ENCODE measurements at regions not wholly inside any gene's neighbourhood (a gene's known extent, or its start where the extent isn't known, plus 50 kb on each side); places are given as distances from the start of the nearest gene placed in this dataset.

- Histone ChIP-seq H3K9me3 (ENCODE audit: control insufficient read depth in 2 of 2, insufficient read depth in 1 of 2, low read length in 1 of 2) (peaks cover 0 to 2% of the 10 kb centered on the region in 2 donors), H3K27me3 (ENCODE audit: control insufficient read depth in 2 of 2, insufficient read depth in 1 of 2, low read length in 1 of 2) (peaks cover 0 to 5% of the 10 kb centered on the region in 2 donors), H3K4me1 (ENCODE audit: control insufficient read depth in 2 of 2, insufficient read depth in 2 of 2, low read length in 2 of 2) (peaks cover 3 to 24% of the 10 kb centered on the region in 2 donors), H3K36me3 (ENCODE audit: control insufficient read depth in 2 of 2, insufficient read depth in 2 of 2, low read length in 1 of 2) (no peaks in the 10 kb centered on the region), H3K4me3 (ENCODE audit: low read length in 2 of 2) (no peak overlapping the region), H3K27ac (ENCODE audit: low read depth in 1 of 2, low read length in 1 of 2) (no peak overlapping the region)
- 96% methylated on average over 4 of the region's 4 CpGs for WGBS
- no peak for DNase-seq (ENCODE audit: low read depth in 6 of 9, low spot score in 9 of 9)
These were observed 76.6 kb downstream of the CPN2 start for GRCh38 chr3:194274424-194275085.

GRCh38 chr3:194275291-194275690 lies 75.8 kb downstream of the CPN2 start:
- no peak overlapping the region for H3K27ac ChIP-seq (ENCODE audit: low read depth in 1 of 2, low read length in 1 of 2)
- 95% methylated on average over 8 of the region's 8 CpGs for WGBS
- H3K27me3 ChIP-seq (ENCODE audit: control insufficient read depth in 2 of 2, insufficient read depth in 1 of 2, low read length in 1 of 2), result no peaks in the 10 kb centered on the region
- peaks cover 3 to 20% of the 10 kb centered on the region in 2 donors for H3K4me1 ChIP-seq (ENCODE audit: control insufficient read depth in 2 of 2, insufficient read depth in 2 of 2, low read length in 2 of 2)
- peaks cover 0 to 2% of the 10 kb centered on the region in 2 donors for H3K9me3 ChIP-seq (ENCODE audit: control insufficient read depth in 2 of 2, insufficient read depth in 1 of 2, low read length in 1 of 2)
- no peaks in the 10 kb centered on the region for H3K36me3 ChIP-seq (ENCODE audit: control insufficient read depth in 2 of 2, insufficient read depth in 2 of 2, low read length in 1 of 2)
- DNase-seq (ENCODE audit: low read depth in 6 of 9, low spot score in 9 of 9), result no peak
- H3K4me3 ChIP-seq (ENCODE audit: low read length in 2 of 2), result no peak overlapping the region

- Histone ChIP-seq H3K36me3 (ENCODE audit: control insufficient read depth in 2 of 2, insufficient read depth in 2 of 2, low read length in 1 of 2) (no peaks in the 10 kb centered on the region), H3K27ac (ENCODE audit: low read depth in 1 of 2, low read length in 1 of 2) (no peak overlapping the region), H3K4me3 (ENCODE audit: low read length in 2 of 2) (no peak overlapping the region), H3K27me3 (ENCODE audit: control insufficient read depth in 2 of 2, insufficient read depth in 1 of 2, low read length in 1 of 2) (no peaks in the 10 kb centered on the region), H3K4me1 (ENCODE audit: control insufficient read depth in 2 of 2, insufficient read depth in 2 of 2, low read length in 2 of 2) (peaks cover 3 to 18% of the 10 kb centered on the region in 2 donors), H3K9me3 (ENCODE audit: control insufficient read depth in 2 of 2, insufficient read depth in 1 of 2, low read length in 1 of 2) (peaks cover 0 to 2% of the 10 kb centered on the region in 2 donors)
- 93% methylated on average over 8 of the region's 8 CpGs for WGBS
- no peak for DNase-seq (ENCODE audit: low read depth in 6 of 9, low spot score in 9 of 9)
These were observed 75.4 kb downstream of the CPN2 start for GRCh38 chr3:194275721-194276120.

- H3K4me3 ChIP-seq (ENCODE audit: low read length in 2 of 2), result no peak overlapping the region
- peaks cover 3 to 14% of the 10 kb centered on the region in 2 donors for H3K4me1 ChIP-seq (ENCODE audit: control insufficient read depth in 2 of 2, insufficient read depth in 2 of 2, low read length in 2 of 2)
- WGBS, result 90% methylated on average over 4 of the region's 4 CpGs
- H3K9me3 ChIP-seq (ENCODE audit: control insufficient read depth in 2 of 2, insufficient read depth in 1 of 2, low read length in 1 of 2), result no peaks in the 10 kb centered on the region
- no peaks in the 10 kb centered on the region for H3K27me3 ChIP-seq (ENCODE audit: control insufficient read depth in 2 of 2, insufficient read depth in 1 of 2, low read length in 1 of 2)
- no peak for DNase-seq (ENCODE audit: low read depth in 6 of 9, low spot score in 9 of 9)
- H3K27ac ChIP-seq (ENCODE audit: low read depth in 1 of 2, low read length in 1 of 2), result no peak overlapping the region
- H3K36me3 ChIP-seq (ENCODE audit: control insufficient read depth in 2 of 2, insufficient read depth in 2 of 2, low read length in 1 of 2), result no peaks in the 10 kb centered on the region
These were observed 74.4 kb downstream of the CPN2 start for GRCh38 chr3:194276768-194277103.

GRCh38 chr3:194277104-194277785 lies 73.9 kb downstream of the CPN2 start:
- Histone ChIP-seq H3K4me3 (ENCODE audit: low read length in 2 of 2) (no peak overlapping the region), H3K27ac (ENCODE audit: low read depth in 1 of 2, low read length in 1 of 2) (peak overlapping the region in 1 of 2 donors; percentile 5), H3K36me3 (ENCODE audit: control insufficient read depth in 2 of 2, insufficient read depth in 2 of 2, low read length in 1 of 2) (no peaks in the 10 kb centered on the region), H3K27me3 (ENCODE audit: control insufficient read depth in 2 of 2, insufficient read depth in 1 of 2, low read length in 1 of 2) (no peaks in the 10 kb centered on the region), H3K9me3 (ENCODE audit: control insufficient read depth in 2 of 2, insufficient read depth in 1 of 2, low read length in 1 of 2) (no peaks in the 10 kb centered on the region), H3K4me1 (ENCODE audit: control insufficient read depth in 2 of 2, insufficient read depth in 2 of 2, low read length in 2 of 2) (peaks cover 3 to 14% of the 10 kb centered on the region in 2 donors)
- peak in 1 of 9 donors; percentile 25 for DNase-seq (ENCODE audit: low read depth in 6 of 9, low spot score in 9 of 9)
- 92% methylated on average over 16 of the region's 16 CpGs for WGBS

DNA sequence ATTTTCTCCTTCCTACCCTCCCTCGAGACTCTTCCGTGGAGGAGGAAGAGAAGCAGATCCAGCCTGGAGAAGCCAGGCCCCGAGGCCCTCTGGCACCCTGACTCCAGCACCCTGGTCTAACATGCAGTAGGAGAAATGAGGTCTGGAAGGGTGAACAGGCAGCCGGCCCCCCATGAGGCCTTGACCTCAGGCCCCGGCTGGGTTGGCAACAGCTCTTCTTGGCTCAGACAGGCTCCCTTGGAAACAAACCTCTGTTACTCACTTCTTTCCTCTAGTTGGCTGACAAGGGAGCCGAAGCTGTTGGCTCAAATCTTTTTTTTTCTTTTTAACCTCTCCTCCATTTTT lies 73.4 kb downstream of the CPN2 start:
- Histone ChIP-seq H3K36me3 (ENCODE audit: control insufficient read depth in 2 of 2, insufficient read depth in 2 of 2, low read length in 1 of 2) (no peaks in the 10 kb centered on the region), H3K9me3 (ENCODE audit: control insufficient read depth in 2 of 2, insufficient read depth in 1 of 2, low read length in 1 of 2) (no peaks in the 10 kb centered on the region), H3K4me1 (ENCODE audit: control insufficient read depth in 2 of 2, insufficient read depth in 2 of 2, low read length in 2 of 2) (peaks cover 3 to 14% of the 10 kb centered on the region in 2 donors), H3K4me3 (ENCODE audit: low read length in 2 of 2) (no peak overlapping the region), H3K27me3 (ENCODE audit: control insufficient read depth in 2 of 2, insufficient read depth in 1 of 2, low read length in 1 of 2) (no peaks in the 10 kb centered on the region), H3K27ac (ENCODE audit: low read depth in 1 of 2, low read length in 1 of 2) (peak overlapping the region in 1 of 2 donors; percentile 5)
- 91% methylated on average over 6 of the region's 6 CpGs for WGBS
- DNase-seq (ENCODE audit: low read depth in 6 of 9, low spot score in 9 of 9), result no peak

DNA sequence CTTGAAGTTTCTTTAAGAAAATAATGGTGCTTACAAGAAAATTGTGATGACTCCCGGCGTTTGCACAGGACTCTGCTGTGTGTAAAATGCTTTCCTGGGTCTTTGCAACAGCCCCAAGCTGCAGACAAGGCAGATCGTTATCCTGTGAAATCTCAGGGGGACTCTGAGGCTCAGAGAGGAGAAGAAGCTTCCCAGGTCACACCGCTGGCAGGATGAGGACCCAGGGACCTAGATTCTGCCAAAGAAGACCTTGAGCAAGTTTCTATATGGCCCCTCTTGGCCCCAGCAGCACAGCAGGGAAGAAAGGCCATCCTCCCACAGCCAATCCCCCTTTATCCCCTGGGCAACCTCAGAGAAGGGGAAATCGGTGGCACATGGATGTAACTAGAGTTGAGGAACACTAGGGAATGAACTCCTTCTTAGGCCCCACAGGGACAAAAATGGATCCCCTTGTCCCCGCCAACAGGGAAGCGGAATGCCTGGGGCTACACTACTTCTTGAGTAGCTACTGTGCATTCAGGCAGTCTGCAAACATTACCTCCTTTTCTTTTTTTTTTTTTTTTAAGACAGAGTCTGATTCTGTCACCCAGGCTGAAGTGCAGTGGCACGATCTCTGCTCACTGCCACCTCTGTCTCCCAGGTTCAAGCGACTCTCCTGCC lies 72.8 kb downstream of the CPN2 start:
- Histone ChIP-seq H3K27me3 (ENCODE audit: control insufficient read depth in 2 of 2, insufficient read depth in 1 of 2, low read length in 1 of 2) (no peaks in the 10 kb centered on the region), H3K4me1 (ENCODE audit: control insufficient read depth in 2 of 2, insufficient read depth in 2 of 2, low read length in 2 of 2) (peaks cover 3 to 14% of the 10 kb centered on the region in 2 donors), H3K4me3 (ENCODE audit: low read length in 2 of 2) (no peak overlapping the region), H3K36me3 (ENCODE audit: control insufficient read depth in 2 of 2, insufficient read depth in 2 of 2, low read length in 1 of 2) (no peaks in the 10 kb centered on the region), H3K9me3 (ENCODE audit: control insufficient read depth in 2 of 2, insufficient read depth in 1 of 2, low read length in 1 of 2) (no peaks in the 10 kb centered on the region), H3K27ac (ENCODE audit: low read depth in 1 of 2, low read length in 1 of 2) (no peak overlapping the region)
- 96% methylated on average over 9 of the region's 9 CpGs for WGBS
- DNase-seq (ENCODE audit: low read depth in 6 of 9, low spot score in 9 of 9), result no peak

GRCh38 chr3:194279101-194279500 lies 72.0 kb downstream of the CPN2 start:
- Histone ChIP-seq H3K27ac (ENCODE audit: low read depth in 1 of 2, low read length in 1 of 2) (no peak overlapping the region), H3K36me3 (ENCODE audit: control insufficient read depth in 2 of 2, insufficient read depth in 2 of 2, low read length in 1 of 2) (no peaks in the 10 kb centered on the region), H3K4me3 (ENCODE audit: low read length in 2 of 2) (no peak overlapping the region), H3K9me3 (ENCODE audit: control insufficient read depth in 2 of 2, insufficient read depth in 1 of 2, low read length in 1 of 2) (no peaks in the 10 kb centered on the region), H3K4me1 (ENCODE audit: control insufficient read depth in 2 of 2, insufficient read depth in 2 of 2, low read length in 2 of 2) (peaks cover 3 to 12% of the 10 kb centered on the region in 2 donors), H3K27me3 (ENCODE audit: control insufficient read depth in 2 of 2, insufficient read depth in 1 of 2, low read length in 1 of 2) (no peaks in the 10 kb centered on the region)
- no peak for DNase-seq (ENCODE audit: low read depth in 6 of 9, low spot score in 9 of 9)
- WGBS, result 97% methylated on average over 9 of the region's 9 CpGs

GRCh38 chr3:194279701-194280360 lies 71.3 kb downstream of the CPN2 start:
- Histone ChIP-seq H3K36me3 (ENCODE audit: control insufficient read depth in 2 of 2, insufficient read depth in 2 of 2, low read length in 1 of 2) (no peaks in the 10 kb centered on the region), H3K9me3 (ENCODE audit: control insufficient read depth in 2 of 2, insufficient read depth in 1 of 2, low read length in 1 of 2) (no peaks in the 10 kb centered on the region), H3K4me1 (ENCODE audit: control insufficient read depth in 2 of 2, insufficient read depth in 2 of 2, low read length in 2 of 2) (peaks cover 3 to 12% of the 10 kb centered on the region in 2 donors), H3K27ac (ENCODE audit: low read depth in 1 of 2, low read length in 1 of 2) (no peak overlapping the region), H3K27me3 (ENCODE audit: control insufficient read depth in 2 of 2, insufficient read depth in 1 of 2, low read length in 1 of 2) (peaks cover 0 to 2% of the 10 kb centered on the region in 2 donors), H3K4me3 (ENCODE audit: low read length in 2 of 2) (no peak overlapping the region)
- WGBS, result 96% methylated on average over 5 of the region's 5 CpGs
- DNase-seq (ENCODE audit: low read depth in 6 of 9, low spot score in 9 of 9), result no peak

All from thymus (tissue), 11 donors.